ENCODE measurements at regions not wholly inside any gene's neighbourhood (a gene's known extent, or its start where the extent isn't known, plus 50 kb on each side); places are given as distances from the start of the nearest gene placed in this dataset.

GRCh38 chr3:18649666-18650363 is 224.7 kb upstream of the SATB1 start:
- DNase-seq (ENCODE audit: extremely low read depth in 1 of 4, low spot score in 3 of 4): no peak

More at GRCh38 chr3:18649666-18650363, 224.7 kb upstream of the SATB1 start:
- no peaks in the 10 kb centered on the region for H3K4me1 ChIP-seq (replicated peaks in 1 of 2; ENCODE audit: control insufficient read depth in 2 of 2, insufficient read depth in 2 of 2, low read length in 2 of 2)
- intact Hi-C loops (cut with micrococcal nuclease): no loop called here
- 0% methylated on average over 4 of the region's 4 CpGs for WGBS (ENCODE audit: insufficient coverage, low coverage, missing lambda C conversion rate)
- 0 out of 2 replicates have a peak, but pooled peaks cover 1% of the 10 kb centered on the region for H3K9me3 ChIP-seq (replicated peaks; ENCODE audit: control insufficient read depth, insufficient read depth, low read depth, low read length)
- no peak overlapping the region for H2AFZ ChIP-seq (ENCODE audit: low read depth, low read length)
- TF ChIP-seq ZNF140 (CRISPR knock-in tag; IDR thresholded peaks at IDR 0.05) (no peak), PTTG1 (tag; IDR thresholded peaks at IDR 0.05; ENCODE audit: low read depth) (no peak), PBX2 (CRISPR knock-in tag; IDR thresholded peaks at IDR 0.05; ENCODE audit: low read depth) (no peak), PBX2 (tag; conservative IDR thresholded peaks at IDR 0.05; ENCODE audit: low read depth) (no peak)
- H3K27ac ChIP-seq (ENCODE audit: extremely low read depth, low read depth, low read length): no peak overlapping the region
- no peaks in the 10 kb centered on the region for H3K27me3 ChIP-seq (ENCODE audit: control insufficient read depth in 2 of 2, insufficient read depth in 2 of 2, low read length in 2 of 2)
- no peak for ATAC-seq
- H3K36me3 ChIP-seq (ENCODE audit: control insufficient read depth, insufficient read depth, low read length): no peaks in the 10 kb centered on the region
- H3K9ac ChIP-seq (ENCODE audit: insufficient read depth in 1 of 2, low read depth in 2 of 2, low read length in 2 of 2): no peak overlapping the region
- FAIRE-seq: no peak
- no peaks in the 10 kb centered on the region for H4K20me1 ChIP-seq (replicated peaks; ENCODE audit: control insufficient read depth, insufficient read depth, low read length)
- BruUV-seq (replicated peaks): no TSS peak
- no peak overlapping the region for H3K4me3 ChIP-seq
- POLR2A ChIA-PET: no interaction called here
- CTCF ChIA-PET (ENCODE audit: low intra/inter-chr PET ratio): no interaction called here
- no peaks in the 10 kb centered on the region for H3K9me1 ChIP-seq (ENCODE audit: control insufficient read depth, insufficient read depth, low read length)
- in situ Hi-C loops (cut with MboI): no loop called here
- no peaks in the 10 kb centered on the region for H3K79me2 ChIP-seq (ENCODE audit: control insufficient read depth, insufficient read depth, low read length)
- no peak overlapping the region for H3K4me2 ChIP-seq (ENCODE audit: insufficient read depth, low read length)

All from K562 (cell line).